GM18507 (cell line): ENCODE measurements at regions not wholly inside any gene's neighbourhood (a gene's known extent, or its start where the extent isn't known, plus 50 kb on each side); places are given as distances from the start of the nearest gene placed in this dataset.
A peak's percentile ranks its signal among the peaks of the same experiment; 100 is the strongest.
"Not testable (repeated sequence)": the region's sequence is repeated elsewhere in the genome, so short reads cannot be mapped to it uniquely, and the experiment has no call there.

ENCODE experiments used
- DNase-seq: peaks from one replicate; pipeline ENCODE4 v3.0.0; 2011; ENCODE audit warnings: low read depth; ENCODE audit not compliant: insufficient read length; ENCODE audit errors: extremely low spot score
- FAIRE-seq: peaks from 2 replicates; lab custom pipeline; 2011; peaks lifted over from hg19 to GRCh38; lab: Jason Lieb, UNC

DNA sequence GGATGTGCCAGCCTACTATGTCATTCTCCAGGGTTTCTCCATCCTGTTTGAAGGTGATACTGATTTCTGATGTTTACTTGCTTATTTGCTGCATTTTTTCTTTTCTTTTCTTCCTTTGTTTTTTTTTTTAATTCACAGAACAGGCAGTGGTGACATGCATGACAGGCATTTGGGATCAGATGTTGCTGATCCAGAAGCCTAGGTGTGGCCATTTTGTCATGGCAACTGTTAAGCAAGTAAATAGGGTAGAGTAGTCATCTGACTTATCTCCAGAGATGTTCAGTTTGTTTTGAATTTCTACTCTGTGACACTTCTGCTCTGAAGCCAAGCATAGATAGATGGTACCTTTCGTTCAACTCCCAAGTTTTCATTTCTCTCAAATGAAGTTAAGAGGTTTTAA, 85.4 kb upstream of the IKBKE start:
- not testable (repeated sequence) for FAIRE-seq, DNase-seq

DNA sequence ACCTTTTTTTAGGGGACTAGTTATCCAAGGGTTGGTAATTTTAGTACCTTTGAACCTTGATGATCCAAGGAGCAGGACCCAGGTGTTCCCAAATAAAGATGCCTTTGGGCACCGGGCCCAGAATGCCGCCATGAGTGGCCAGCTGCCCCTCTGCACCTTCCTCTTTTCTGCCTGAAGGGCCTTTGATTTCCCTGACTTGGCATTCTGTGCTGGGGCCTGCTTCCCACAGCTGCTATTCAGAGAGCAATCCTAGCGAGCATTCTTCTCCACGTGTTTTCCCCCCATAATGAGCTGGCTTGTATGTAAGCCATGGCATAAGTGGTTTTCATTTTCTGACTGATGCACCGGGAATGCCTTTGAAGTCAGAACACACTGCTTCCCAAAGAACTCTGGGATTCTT, 82.6 kb upstream of the IKBKE start:
- not testable (repeated sequence) for FAIRE-seq, DNase-seq

DNA sequence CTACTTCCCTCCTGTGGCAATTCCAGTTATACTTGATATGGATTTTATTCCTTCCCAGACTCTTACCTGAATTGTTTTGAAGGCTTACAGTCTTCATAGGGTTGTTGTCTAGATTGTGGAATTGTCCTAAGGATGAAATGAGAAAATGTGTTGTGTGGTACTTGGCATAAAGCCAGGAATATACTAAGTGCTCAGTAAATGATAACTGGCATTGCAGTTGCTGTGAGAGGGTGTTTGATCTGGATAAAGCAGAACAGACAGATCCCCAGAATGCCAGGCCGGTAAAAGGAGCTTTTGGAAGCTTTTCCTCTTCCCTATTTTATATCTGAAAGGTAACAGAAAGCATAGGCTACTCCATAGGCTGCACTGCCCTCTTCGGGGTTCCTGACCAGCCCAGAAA, 78.4 kb upstream of the IKBKE start:
- DNase-seq, FAIRE-seq: not testable (repeated sequence)

DNA sequence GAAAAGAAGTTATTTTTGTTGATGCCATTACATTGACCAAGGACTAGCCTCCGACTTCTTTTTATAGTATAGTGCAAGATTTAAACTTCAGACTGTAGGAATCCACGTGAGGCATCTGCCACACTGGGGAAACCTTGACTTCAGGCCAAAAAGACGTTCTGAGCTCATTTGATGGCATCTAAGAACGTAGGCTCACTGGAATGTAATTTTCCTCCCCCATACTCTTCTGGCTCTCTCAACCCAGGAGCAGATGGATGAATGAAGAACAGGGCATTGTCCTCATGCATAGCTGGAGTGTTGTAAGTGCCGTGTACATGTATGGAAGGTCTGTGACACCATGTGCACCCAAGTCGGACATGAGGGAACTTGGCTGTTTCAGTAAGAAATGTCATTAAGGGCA, 72.8 kb upstream of the IKBKE start:
- FAIRE-seq, DNase-seq: not testable (repeated sequence)

DNA sequence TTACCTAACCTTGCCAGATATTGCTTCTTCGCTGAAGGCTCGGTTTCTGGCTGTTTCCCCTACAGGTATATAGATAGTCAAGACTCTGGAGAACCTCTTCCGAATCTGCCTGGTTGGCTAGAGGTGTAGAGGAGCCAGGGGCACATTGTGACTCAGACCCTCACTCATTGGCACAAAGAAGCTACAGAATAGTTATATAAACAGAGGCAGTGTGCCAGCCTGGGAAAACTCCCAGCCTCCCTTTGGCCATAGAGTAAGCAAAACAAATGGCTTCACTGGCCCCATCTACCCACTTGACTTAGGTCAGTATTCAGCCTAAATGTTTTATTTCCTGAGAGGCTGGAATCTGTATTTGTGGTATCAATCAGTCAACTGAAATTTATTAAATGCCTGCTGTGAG, 72.0 kb upstream of the IKBKE start:
- not testable (repeated sequence) for DNase-seq, FAIRE-seq

DNA sequence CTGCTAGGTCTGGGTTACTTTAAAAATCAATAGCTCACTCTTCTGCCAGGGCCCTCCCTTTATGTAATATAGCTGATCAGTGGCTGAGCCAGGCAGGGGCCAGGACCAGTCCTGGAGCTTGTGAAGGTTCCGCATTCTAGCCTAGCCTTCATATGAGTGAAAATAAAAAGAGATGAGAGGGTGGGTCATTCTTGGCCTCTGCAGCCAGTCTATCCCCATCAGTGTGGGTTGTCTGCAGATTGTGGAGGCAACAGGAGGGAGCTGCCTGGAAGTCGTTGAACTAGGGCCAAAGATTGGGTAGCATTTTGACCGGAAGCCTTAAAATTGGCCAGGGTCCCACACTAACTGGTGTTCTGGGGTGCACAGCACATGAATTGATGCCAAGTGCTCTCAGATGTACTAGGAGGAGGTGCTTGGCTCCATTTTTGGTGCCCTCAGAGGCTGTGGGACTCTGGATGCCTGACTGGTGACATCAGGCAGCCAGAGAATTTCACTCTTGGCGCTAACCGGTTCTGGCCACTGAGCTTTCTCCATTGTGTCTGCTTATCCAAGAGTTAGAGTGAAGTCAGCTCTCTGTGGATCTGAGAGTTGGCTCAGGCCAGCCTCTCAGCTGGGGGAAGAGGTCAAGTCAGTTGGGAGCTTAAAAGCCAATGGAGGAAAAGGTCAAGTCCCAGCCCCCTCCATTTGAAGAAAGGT, 66.5 kb upstream of the IKBKE start:
- DNase-seq: not testable (repeated sequence)

DNA sequence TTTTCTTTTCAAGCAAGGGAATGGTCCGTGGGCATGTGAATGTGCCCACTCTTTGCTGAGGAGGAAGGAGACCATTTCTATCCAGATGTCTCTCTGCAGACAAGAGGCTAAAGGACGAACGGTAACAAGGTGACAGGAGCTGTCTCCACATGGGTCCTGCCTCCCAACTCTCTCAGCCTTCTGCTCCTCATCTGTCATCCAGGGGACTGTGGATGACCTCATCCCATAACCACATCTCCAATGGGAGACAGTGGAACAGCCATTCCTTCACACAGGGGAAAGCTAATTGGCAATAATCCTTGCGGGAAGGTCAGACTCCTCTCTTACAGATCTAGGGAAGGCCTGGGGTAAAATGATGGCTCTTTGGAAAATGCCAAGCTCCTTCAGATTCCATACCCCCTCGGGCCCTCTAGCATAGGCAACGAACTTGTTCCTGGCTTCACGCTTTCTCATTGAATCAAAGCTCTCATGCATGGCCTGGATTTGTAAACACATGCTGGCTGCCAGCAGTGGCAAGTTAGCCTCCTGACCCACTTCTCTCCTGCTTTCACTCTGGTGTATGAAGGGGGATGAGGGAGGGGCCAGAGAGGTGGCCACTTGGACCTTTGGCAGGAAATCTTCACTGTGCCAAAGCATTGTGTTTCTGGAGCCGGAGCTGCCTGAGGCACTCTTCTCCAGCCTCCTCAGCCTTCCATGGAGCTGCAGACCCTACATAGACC, 65.8 kb upstream of the IKBKE start:
- FAIRE-seq, DNase-seq: not testable (repeated sequence)

More for the DNA sequence above, 66.5 kb upstream of the IKBKE start:
- not testable (repeated sequence) for FAIRE-seq

DNA sequence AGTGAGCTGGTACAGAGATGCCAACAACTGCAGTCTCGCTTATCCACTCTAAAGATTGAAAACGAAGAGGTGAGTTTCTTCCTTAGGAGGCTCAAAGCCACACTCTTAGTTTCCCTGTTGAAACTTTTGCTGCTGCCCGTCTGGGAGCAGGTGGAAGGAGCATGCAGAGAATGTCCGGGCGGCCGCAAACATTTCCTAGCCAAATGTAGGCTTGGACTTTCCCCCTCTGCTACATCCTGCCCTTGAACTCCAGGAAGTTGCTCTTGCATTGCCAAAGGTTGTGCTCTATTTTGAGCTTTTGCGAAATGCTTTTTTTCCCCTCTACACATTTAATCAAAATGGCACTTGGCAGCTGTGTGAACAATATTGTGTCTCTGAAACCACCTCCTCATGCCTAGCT, 65.0 kb upstream of the IKBKE start:
- DNase-seq, FAIRE-seq: not testable (repeated sequence)

DNA sequence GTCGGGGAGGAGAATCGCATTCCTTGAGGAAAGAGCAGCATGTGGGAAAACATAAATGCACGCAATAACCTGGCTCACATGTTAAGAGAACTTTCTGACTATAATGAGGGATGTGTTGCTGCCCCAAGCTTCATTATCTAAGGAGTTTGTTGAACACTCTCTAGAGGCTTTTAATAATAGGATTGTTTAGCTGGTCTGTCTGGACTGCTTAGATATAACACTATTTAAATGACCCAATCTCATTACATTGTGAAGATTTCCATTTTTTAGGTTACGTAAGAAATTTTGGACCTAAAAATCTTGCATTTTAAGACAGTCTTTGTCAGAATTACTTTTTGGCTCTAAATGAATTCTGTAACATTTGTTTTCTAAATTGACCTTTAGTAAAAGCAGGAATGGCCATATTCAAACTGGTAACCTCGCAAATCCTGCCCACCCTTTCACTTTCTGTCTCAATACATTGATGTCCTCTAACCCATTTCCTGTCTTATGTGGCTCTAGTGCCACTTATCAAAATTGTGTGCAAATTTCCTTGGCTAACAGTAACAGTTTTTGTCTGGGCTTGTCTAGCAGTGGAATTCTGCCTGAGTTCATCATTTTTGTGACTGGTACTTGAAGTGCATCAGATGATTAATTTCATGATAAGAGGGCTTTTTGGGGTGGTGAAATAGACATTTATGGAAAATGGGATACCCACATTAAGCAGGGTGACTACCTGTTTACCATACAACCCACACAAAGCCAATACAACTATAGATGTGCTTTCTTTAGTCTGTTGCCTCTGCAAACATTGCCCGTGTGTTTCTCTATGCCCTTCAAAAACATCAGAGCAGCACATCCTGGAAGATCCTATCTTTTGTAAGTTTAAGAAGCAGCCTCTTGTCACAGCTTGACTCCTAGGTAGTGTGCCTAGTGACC, 61.6 kb upstream of the IKBKE start:
- not testable (repeated sequence) for DNase-seq
- FAIRE-seq: peak; percentile 29

DNA sequence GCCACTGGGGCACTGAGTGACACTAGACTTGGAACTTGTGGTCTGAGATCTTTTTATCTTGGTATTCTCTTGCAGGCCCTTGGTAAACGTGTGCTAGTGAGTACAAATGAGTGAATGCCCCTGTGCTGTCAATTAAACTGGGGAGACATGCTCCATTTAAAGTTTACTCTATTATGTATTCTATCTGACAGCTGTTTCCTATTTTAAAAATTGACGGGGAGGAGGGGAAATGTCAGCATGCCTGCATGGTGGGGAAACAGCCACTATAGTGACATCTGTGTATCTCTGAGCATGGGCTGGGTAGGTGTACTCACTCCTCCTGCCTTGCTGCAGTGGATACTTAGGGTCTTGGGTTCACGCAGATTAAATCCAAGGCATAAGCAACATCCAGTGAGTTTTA, 59.0 kb upstream of the IKBKE start:
- FAIRE-seq: no peak

DNA sequence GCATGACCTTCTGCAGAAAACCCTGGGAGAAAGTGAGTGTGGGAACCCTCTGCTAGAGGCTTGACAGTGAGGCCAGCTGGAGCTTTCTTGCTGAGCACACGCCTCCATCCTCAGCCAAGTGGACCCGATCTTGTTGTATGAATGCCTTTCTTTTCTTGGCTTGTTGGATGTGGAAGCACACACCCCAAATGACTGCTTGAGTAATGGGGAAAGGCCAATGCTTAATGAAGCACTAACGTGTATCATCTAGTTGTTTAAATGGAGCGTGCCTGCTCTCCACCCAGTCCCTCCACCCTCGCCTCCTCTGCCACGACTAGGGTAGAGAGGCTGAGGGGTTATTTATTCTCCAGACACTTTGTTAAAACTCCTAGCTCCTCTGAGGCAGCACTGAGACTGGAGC, 54.3 kb upstream of the IKBKE start:
- FAIRE-seq (no peak), DNase-seq (no peak)

More for the DNA sequence above, 59.0 kb upstream of the IKBKE start:
- no peak for DNase-seq

DNA sequence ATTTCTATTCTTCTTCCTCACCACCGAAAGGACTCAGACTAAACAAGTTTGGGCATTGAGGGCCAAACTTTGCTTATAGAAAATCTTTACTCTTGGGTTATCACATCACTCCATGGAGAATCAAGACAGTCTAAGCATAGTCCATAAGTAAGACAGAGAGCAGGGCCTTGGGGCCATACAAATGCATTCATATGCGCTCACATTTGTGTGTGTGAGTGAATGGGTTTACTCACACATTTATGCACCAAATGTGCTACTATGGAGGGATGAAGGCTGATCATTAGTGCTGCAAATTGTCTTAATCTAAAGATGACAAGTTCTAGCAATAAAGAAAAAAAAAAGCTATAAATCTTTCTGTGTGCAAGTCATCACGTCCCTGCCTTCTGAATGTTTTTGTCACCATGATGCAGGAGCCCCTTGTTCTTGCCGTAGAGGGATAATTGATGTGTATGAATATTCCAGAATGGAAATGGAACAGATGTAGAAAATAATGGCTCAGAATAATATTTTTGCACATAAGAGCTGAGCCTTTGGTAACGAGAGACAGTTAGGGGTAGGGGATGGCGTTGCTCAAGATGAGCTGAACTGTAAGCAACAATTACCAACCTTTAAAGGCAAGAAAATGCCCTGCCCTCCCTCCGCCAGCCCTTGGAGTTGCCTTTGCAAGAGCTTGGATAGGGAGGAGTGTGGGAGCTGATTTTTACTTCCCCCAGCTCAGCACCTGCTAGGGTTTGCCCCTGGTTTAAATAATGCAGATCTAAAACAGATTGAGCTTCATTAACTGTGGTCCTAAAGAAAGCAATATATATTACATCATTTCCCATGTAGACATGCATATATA, 52.3 kb upstream of the IKBKE start:
- DNase-seq (no peak), FAIRE-seq (no peak)

DNA sequence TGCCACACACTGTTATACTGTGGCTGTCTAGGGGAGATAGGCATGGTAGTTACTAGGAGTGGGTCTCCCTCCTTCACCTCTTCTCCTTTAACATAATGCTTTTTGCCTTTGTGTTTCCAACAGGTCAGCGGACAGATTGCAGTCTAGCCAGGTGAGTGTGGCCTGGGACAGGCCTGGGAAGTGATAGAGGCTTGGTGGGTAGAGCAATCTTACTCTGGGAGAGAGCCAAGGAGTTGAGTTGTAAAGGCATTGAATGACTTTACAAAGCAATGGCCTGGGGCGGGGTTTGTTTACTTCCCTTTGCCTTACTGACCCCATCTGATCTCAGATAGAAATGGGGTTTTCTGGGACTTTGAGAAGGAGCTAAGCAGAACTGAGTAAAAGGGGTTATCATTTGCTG, 51.0 kb upstream of the IKBKE start:
- DNase-seq (no peak), FAIRE-seq (no peak)

DNA sequence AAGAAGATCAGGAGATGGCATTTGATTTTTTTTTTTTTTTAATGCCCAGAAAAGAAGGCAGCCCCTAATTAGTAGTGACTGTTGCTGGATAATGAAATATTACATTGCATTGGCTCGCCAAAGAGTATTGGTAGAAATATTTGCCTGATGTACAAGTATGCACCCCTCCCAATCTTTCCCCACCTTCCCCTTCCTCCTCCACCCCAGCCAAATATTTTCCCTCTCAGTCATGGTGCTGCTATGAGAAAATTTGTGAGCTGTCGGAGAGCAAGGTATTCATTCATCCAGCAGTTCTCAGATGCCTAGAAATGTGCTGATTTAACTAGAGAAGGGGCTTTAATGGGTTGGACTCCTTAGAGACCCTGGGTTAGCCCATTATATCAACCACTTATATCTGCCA, 50.5 kb upstream of the IKBKE start:
- FAIRE-seq: no peak

DNA sequence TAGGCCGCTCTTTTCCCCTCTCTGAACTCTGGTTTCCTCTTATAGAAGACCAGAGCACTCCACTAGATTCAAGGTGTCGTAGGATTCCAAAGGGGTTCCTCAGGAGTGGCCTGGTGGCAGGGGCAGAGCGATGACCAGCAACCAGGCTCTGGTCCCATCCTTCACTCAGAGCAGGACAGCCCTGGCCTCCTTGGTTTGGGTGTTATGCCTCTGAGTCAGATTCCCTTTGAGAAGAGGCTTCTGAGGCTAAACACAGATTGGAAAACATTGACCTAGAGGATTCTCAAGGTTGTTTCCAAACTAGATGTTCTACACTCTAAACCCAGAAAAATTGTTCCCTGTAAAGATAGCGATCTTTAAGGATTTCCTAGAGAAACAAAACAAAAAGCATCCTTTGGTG, 49.8 kb upstream of the IKBKE start:
- DNase-seq: no peak
- FAIRE-seq: no peak

More for the DNA sequence above, 50.5 kb upstream of the IKBKE start:
- no peak for DNase-seq
